GM23338 (cell line): ENCODE measurements at regions not wholly inside any gene's neighbourhood (a gene's known extent, or its start where the extent isn't known, plus 50 kb on each side); places are given as distances from the start of the nearest gene placed in this dataset.

Experiments used
- ATAC-seq: fragments of 200-7000 bp; cut with Tn5 transposase; 3 replicates; pipeline ENCODE4 v1.9.1; 2020
- DNase-seq: peaks from one replicate; pipeline ENCODE4 v3.0.0-alpha.2; 2015; ENCODE audit warnings: low spot score
- H2AFZ ChIP-seq: fragments of 200-600 bp; sonication (generic); 2 replicates; pipeline ENCODE4 v1.8.0; 2016; ENCODE audit warnings: antibody characterized with exemption, mild to moderate bottlenecking, moderate library complexity
- H3F3A ChIP-seq: fragments of 200-600 bp; sonication (generic); replicated peaks from 2 replicates; pipeline ENCODE4 v1.8.0; 2017; ENCODE audit warnings: antibody characterized with exemption, mixed run types, low read depth
- H3K27ac ChIP-seq: fragments of 200-600 bp; sonication (generic); 2 replicates; pipeline ENCODE4 v1.6.1; 2016; ENCODE audit warnings: low read depth
- H3K27me3 ChIP-seq: fragments of 200-600 bp; sonication (generic); 2 replicates; pipeline ENCODE4 v1.8.0; 2016; ENCODE audit warnings: mild to moderate bottlenecking, mixed run types, moderate library complexity; ENCODE audit not compliant: insufficient read depth
- H3K36me3 ChIP-seq: fragments of 200-600 bp; sonication (generic); 2 replicates; pipeline ENCODE4 v1.8.0; 2016; ENCODE audit warnings: mild to moderate bottlenecking; ENCODE audit not compliant: insufficient read depth
- H3K4me1 ChIP-seq: fragments of 200-600 bp; sonication (generic); 2 replicates; pipeline ENCODE4 v1.8.0; 2016; ENCODE audit warnings: mild to moderate bottlenecking, moderate library complexity; ENCODE audit not compliant: insufficient read depth
- H3K4me2 ChIP-seq: fragments of 200-600 bp; sonication (generic); 2 replicates; pipeline ENCODE4 v1.7.1; 2017; ENCODE audit warnings: mixed run types
- H3K4me3 ChIP-seq: fragments of 200-600 bp; sonication (generic); 2 replicates; pipeline ENCODE4 v1.6.1; 2016; ENCODE audit warnings: mixed run types
- H3K79me2 ChIP-seq: fragments of 200-600 bp; sonication (generic); replicated peaks from 2 replicates; pipeline ENCODE4 v1.8.0; 2017; ENCODE audit warnings: mild to moderate bottlenecking; ENCODE audit not compliant: insufficient read depth
- H3K9me2 ChIP-seq: fragments of 200-600 bp; sonication (generic); 2 replicates; pipeline ENCODE4 v1.8.0; 2017; ENCODE audit not compliant: insufficient read depth
- H4K20me1 ChIP-seq: fragments of 200-600 bp; sonication (generic); replicated peaks from 2 replicates; pipeline ENCODE4 v1.8.0; 2017; ENCODE audit warnings: mild to moderate bottlenecking; ENCODE audit not compliant: insufficient read depth
- H3K27ac Mint-ChIP-seq: 2 replicates; pipeline ENCODE4 v1.8.0; 2020; ENCODE audit warnings: inconsistent platforms, mild to moderate bottlenecking, moderate library complexity, mixed read lengths
- H3K27me3 Mint-ChIP-seq: 3 replicates; pipeline ENCODE4 v1.8.0; 2022; ENCODE audit warnings: low read depth, mild to moderate bottlenecking, moderate library complexity, mixed read lengths, inconsistent platforms; ENCODE audit not compliant: insufficient read depth, poor library complexity
- H3K36me3 Mint-ChIP-seq: 3 replicates; pipeline ENCODE4 v1.8.0; 2021; ENCODE audit warnings: low read depth, mild to moderate bottlenecking, inconsistent platforms, moderate library complexity, mixed read lengths
- H3K4me1 Mint-ChIP-seq: 3 replicates; pipeline ENCODE4 v1.8.0; 2020; ENCODE audit warnings: mild to moderate bottlenecking, inconsistent platforms, mixed read lengths
- H3K4me3 Mint-ChIP-seq: 3 replicates; pipeline ENCODE4 v1.8.0; 2021; ENCODE audit warnings: moderate library complexity, mild to moderate bottlenecking, inconsistent platforms, mixed read lengths
- H3K9me3 Mint-ChIP-seq: 3 replicates; pipeline ENCODE4 v1.8.0; 2020; ENCODE audit warnings: moderate library complexity, mild to moderate bottlenecking, inconsistent platforms, mixed read lengths
- CREB1 ChIP-seq: fragments of 250-450 bp; sonication (Bioruptor Pico); IDR thresholded peaks from 2 replicates; pipeline ENCODE4 v1.5.0; 2020; ENCODE audit warnings: low read depth, mild to moderate bottlenecking, moderate library complexity
- EZH2 ChIP-seq: fragments of 200-600 bp; sonication (generic); IDR thresholded peaks from one replicate; pipeline ENCODE4 v1.8.0; 2017; ENCODE audit warnings: antibody characterized with exemption, mild to moderate bottlenecking, low read depth; ENCODE audit not compliant: unreplicated experiment
- JUNB ChIP-seq: IDR thresholded peaks from one replicate; pipeline ENCODE4 v1.6.1; 2016; ENCODE audit warnings: antibody characterized with exemption; ENCODE audit not compliant: unreplicated experiment
- POLR2AphosphoS5 ChIP-seq: IDR thresholded peaks from 2 replicates; pipeline ENCODE4 v1.6.1; 2016; ENCODE audit warnings: antibody characterized with exemption, low read depth
- ZNF114 ChIP-seq: fragments of 250-450 bp; sonication (Bioruptor Pico); IDR thresholded peaks from 2 replicates; pipeline ENCODE4 v1.5.0; 2020; ENCODE audit warnings: mild to moderate bottlenecking, moderate library complexity
- ZNF331 ChIP-seq: fragments of 250-450 bp; sonication (Bioruptor Pico); IDR thresholded peaks from 2 replicates; pipeline ENCODE4 v1.5.0; 2020; ENCODE audit warnings: low read depth, mild to moderate bottlenecking, moderate library complexity
- TF ChIP-seq, protein P1 (sequence below): fragments of 250-450 bp; sonication (Bioruptor Pico); IDR thresholded peaks from 2 replicates; pipeline ENCODE4 v1.5.0; 2020; ENCODE audit warnings: mild to moderate bottlenecking, moderate library complexity
- TF ChIP-seq, protein P2 (sequence below), 2 experiments: fragments of 200-600 bp in 1 of 2; sonication (generic) in 1 of 2; conservative IDR thresholded peaks; 2 replicates each; pipeline versions ENCODE4 v1.5.1 to v1.6.1; 2016 to 2017; ENCODE audit warnings: antibody characterized with exemption in 2 of 2, low read depth in 2 of 2, mild to moderate bottlenecking in 2 of 2, moderate library complexity in 1 of 2

DNA sequence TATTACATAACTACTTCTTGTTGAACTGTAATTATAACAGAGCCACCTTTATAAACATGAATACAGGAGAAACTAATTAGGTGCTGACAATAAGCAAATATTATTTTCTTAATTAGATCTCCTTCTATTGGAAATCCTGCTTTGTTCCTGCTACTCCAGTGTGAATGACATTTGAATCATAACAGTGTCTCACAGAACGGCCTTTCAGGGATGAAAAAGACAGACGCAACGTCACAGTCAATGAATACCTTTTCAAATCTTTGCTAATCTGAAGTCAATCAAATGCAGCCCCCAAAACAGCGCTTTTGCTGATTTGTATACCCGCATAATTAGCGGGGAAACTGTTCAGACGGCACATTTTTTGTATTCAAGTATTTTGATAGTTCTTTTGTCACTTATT is 240.4 kb upstream of the CDH8 start (continued):
- TF ChIP-seq, protein P1, sequence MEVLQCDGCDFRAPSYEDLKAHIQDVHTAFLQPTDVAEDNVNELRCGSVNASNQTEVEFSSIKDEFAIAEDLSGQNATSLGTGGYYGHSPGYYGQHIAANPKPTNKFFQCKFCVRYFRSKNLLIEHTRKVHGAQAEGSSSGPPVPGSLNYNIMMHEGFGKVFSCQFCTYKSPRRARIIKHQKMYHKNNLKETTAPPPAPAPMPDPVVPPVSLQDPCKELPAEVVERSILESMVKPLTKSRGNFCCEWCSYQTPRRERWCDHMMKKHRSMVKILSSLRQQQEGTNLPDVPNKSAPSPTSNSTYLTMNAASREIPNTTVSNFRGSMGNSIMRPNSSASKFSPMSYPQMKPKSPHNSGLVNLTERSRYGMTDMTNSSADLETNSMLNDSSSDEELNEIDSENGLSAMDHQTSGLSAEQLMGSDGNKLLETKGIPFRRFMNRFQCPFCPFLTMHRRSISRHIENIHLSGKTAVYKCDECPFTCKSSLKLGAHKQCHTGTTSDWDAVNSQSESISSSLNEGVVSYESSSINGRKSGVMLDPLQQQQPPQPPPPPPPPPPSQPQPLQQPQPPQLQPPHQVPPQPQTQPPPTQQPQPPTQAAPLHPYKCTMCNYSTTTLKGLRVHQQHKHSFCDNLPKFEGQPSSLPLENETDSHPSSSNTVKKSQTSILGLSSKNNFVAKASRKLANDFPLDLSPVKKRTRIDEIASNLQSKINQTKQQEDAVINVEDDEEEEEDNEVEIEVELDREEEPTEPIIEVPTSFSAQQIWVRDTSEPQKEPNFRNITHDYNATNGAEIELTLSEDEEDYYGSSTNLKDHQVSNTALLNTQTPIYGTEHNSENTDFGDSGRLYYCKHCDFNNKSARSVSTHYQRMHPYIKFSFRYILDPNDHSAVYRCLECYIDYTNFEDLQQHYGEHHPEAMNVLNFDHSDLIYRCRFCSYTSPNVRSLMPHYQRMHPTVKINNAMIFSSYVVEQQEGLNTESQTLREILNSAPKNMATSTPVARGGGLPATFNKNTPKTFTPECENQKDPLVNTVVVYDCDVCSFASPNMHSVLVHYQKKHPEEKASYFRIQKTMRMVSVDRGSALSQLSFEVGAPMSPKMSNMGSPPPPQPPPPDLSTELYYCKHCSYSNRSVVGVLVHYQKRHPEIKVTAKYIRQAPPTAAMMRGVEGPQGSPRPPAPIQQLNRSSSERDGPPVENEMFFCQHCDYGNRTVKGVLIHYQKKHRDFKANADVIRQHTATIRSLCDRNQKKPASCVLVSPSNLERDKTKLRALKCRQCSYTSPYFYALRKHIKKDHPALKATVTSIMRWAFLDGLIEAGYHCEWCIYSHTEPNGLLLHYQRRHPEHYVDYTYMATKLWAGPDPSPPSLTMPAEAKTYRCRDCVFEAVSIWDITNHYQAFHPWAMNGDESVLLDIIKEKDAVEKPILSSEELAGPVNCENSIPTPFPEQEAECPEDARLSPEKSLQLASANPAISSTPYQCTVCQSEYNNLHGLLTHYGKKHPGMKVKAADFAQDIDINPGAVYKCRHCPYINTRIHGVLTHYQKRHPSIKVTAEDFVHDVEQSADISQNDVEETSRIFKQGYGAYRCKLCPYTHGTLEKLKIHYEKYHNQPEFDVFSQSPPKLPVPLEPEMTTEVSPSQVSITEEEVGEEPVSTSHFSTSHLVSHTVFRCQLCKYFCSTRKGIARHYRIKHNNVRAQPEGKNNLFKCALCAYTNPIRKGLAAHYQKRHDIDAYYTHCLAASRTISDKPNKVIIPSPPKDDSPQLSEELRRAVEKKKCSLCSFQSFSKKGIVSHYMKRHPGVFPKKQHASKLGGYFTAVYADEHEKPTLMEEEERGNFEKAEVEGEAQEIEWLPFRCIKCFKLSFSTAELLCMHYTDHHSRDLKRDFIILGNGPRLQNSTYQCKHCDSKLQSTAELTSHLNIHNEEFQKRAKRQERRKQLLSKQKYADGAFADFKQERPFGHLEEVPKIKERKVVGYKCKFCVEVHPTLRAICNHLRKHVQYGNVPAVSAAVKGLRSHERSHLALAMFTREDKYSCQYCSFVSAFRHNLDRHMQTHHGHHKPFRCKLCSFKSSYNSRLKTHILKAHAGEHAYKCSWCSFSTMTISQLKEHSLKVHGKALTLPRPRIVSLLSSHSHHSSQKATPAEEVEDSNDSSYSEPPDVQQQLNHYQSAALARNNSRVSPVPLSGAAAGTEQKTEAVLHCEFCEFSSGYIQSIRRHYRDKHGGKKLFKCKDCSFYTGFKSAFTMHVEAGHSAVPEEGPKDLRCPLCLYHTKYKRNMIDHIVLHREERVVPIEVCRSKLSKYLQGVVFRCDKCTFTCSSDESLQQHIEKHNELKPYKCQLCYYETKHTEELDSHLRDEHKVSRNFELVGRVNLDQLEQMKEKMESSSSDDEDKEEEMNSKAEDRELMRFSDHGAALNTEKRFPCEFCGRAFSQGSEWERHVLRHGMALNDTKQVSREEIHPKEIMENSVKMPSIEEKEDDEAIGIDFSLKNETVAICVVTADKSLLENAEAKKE (CRISPR knock-in tag): no peak

DNA sequence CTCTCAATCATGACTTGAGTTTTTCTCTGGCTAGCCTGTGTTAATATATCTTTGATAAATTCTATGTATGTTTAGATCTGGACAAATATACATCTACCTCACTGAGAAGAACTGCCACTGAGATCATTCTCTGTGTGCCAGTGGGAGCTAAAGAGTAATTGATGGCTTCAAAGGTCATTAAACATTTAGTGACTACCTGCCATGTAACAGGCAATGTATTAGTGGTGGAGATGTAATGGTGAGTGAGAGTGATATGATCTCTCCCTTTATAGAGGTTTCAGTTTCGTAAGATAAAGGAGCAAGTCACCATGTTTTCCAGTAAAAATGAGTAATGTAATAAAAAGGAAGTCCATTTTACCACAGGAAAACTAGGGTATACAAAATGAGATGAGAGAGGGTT is 235.8 kb upstream of the CDH8 start:
- Histone ChIP-seq H3F3A (no peaks in the 10 kb centered on the region), H3K4me2 (no peak overlapping the region), H3K36me3 (no peaks in the 10 kb centered on the region), H3K27ac (no peak overlapping the region), H3K4me3 (no peak overlapping the region), H4K20me1 (no peaks in the 10 kb centered on the region), H3K79me2 (no peaks in the 10 kb centered on the region), H3K9me2 (no peaks in the 10 kb centered on the region), H3K27me3 (no peaks in the 10 kb centered on the region), H2AFZ (no peak overlapping the region), H3K4me1 (peaks cover 11% of the 10 kb centered on the region)
- Mint-ChIP-seq H3K4me3 (no peak overlapping the region), H3K4me1 (peaks cover 24% of the 10 kb centered on the region; the same call in 2 of the 3 replicates), H3K27me3 (no peaks in the 10 kb centered on the region), H3K9me3 (no peaks in the 10 kb centered on the region; the same call in 2 of the 3 replicates), H3K36me3 (no peaks in the 10 kb centered on the region), H3K27ac (0 out of 2 replicates have a peak overlapping the region, but pooled peaks have one; percentile 19)
- ATAC-seq (no peak), DNase-seq (no peak)
- TF ChIP-seq CREB1 (CRISPR knock-in tag) (no peak), ZNF331 (CRISPR knock-in tag) (no peak), ZNF114 (no peak), EZH2 (no peak), POLR2AphosphoS5 (no peak), JUNB (no peak)
- TF ChIP-seq, protein P1 (CRISPR knock-in tag): no peak
- TF ChIP-seq, protein P2, sequence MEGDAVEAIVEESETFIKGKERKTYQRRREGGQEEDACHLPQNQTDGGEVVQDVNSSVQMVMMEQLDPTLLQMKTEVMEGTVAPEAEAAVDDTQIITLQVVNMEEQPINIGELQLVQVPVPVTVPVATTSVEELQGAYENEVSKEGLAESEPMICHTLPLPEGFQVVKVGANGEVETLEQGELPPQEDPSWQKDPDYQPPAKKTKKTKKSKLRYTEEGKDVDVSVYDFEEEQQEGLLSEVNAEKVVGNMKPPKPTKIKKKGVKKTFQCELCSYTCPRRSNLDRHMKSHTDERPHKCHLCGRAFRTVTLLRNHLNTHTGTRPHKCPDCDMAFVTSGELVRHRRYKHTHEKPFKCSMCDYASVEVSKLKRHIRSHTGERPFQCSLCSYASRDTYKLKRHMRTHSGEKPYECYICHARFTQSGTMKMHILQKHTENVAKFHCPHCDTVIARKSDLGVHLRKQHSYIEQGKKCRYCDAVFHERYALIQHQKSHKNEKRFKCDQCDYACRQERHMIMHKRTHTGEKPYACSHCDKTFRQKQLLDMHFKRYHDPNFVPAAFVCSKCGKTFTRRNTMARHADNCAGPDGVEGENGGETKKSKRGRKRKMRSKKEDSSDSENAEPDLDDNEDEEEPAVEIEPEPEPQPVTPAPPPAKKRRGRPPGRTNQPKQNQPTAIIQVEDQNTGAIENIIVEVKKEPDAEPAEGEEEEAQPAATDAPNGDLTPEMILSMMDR (conservative IDR thresholded peaks at IDR 0.05; ENCODE audit: low read depth in 2 of 2): no peak
